Body of pancreas (tissue), 4 donors: ENCODE measurements at regions not wholly inside any gene's neighbourhood (a gene's known extent, or its start where the extent isn't known, plus 50 kb on each side); places are given as distances from the start of the nearest gene placed in this dataset.

Experiments
- CTCF ChIP-seq, 7 experiments: fragments of 450-650 bp in 4 of 7; fragments of 200-600 bp in 3 of 7; sonication (generic) in 3 of 7; IDR thresholded peaks; one replicate each; pipeline ENCODE4 v1.5.1; 2016 to 2019; ENCODE audit warnings: antibody characterized with exemption in 7 of 7
- POLR2A ChIP-seq, 3 donors: fragments of 450-650 bp; IDR thresholded peaks; one replicate each; pipeline ENCODE4 v1.6.1; 2016; ENCODE audit warnings: antibody characterized with exemption in 3 of 3, mild to moderate bottlenecking in 2 of 3

- TF ChIP-seq CTCF (IDR thresholded peaks at IDR 0.05), result no peak
- no peak for TF ChIP-seq POLR2A (IDR thresholded peaks at IDR 0.05)
Observed at GRCh38 chr20:47406849-47407682, 50.6 kb upstream of the ZMYND8 start.
